ENCODE measurements at regions not wholly inside any gene's neighbourhood (a gene's known extent, or its start where the extent isn't known, plus 50 kb on each side); places are given as distances from the start of the nearest gene placed in this dataset.

- intact Hi-C loops (cut with DNase I): no loop called here
- no peaks in the 10 kb centered on the region for H3K4me1 ChIP-seq (ENCODE audit: control insufficient read depth in 1 of 2, insufficient read depth in 2 of 2, low read length in 2 of 2)
- H3K9me3 ChIP-seq (ENCODE audit: control insufficient read depth, low read length): no peaks in the 10 kb centered on the region
- H3K4me3 ChIP-seq (ENCODE audit: low read length in 2 of 2): no peak overlapping the region
- ATAC-seq (ENCODE audit: low FRiP score): no peak
- no peak overlapping the region for H3K27ac ChIP-seq (ENCODE audit: low read depth in 1 of 2, low read length in 2 of 2)
- no peaks in the 10 kb centered on the region for H3K27me3 ChIP-seq (ENCODE audit: control insufficient read depth in 1 of 2, insufficient read depth in 2 of 2, low read length in 1 of 2)
- 85 to 90% methylated on average over 2 of the region's 2 CpGs for WGBS, 2 donors
- H3K36me3 ChIP-seq (ENCODE audit: control insufficient read depth in 1 of 2, insufficient read depth in 2 of 2, low read length in 1 of 2): no peaks in the 10 kb centered on the region
- DNase-seq: no peak
Measured at GRCh38 chr11:45440111-45440510, 154.0 kb upstream of the SYT13 start.

- Histone ChIP-seq H3K4me3 (ENCODE audit: low read length in 2 of 2) (no peak overlapping the region), H3K36me3 (ENCODE audit: control insufficient read depth in 1 of 2, insufficient read depth in 2 of 2, low read length in 1 of 2) (no peaks in the 10 kb centered on the region), H3K9me3 (ENCODE audit: control insufficient read depth, low read length) (no peaks in the 10 kb centered on the region), H3K27me3 (ENCODE audit: control insufficient read depth in 1 of 2, insufficient read depth in 2 of 2, low read length in 1 of 2) (no peaks in the 10 kb centered on the region), H3K4me1 (ENCODE audit: control insufficient read depth in 1 of 2, insufficient read depth in 2 of 2, low read length in 2 of 2) (no peaks in the 10 kb centered on the region), H3K27ac (ENCODE audit: low read depth in 1 of 2, low read length in 2 of 2) (no peak overlapping the region)
- intact Hi-C loops (cut with DNase I): no loop called here
- WGBS, 2 donors: 42 to 47% methylated on average over 1 of the region's 1 CpG
- ATAC-seq (ENCODE audit: low FRiP score) (no peak), DNase-seq (no peak)
Measured at GRCh38 chr11:45436966-45437365, 150.8 kb upstream of the SYT13 start.

- Histone ChIP-seq H3K4me3 (ENCODE audit: low read length in 2 of 2) (no peak overlapping the region), H3K4me1 (ENCODE audit: control insufficient read depth in 1 of 2, insufficient read depth in 2 of 2, low read length in 2 of 2) (no peaks in the 10 kb centered on the region), H3K36me3 (ENCODE audit: control insufficient read depth in 1 of 2, insufficient read depth in 2 of 2, low read length in 1 of 2) (no peaks in the 10 kb centered on the region), H3K27ac (ENCODE audit: low read depth in 1 of 2, low read length in 2 of 2) (no peak overlapping the region), H3K9me3 (ENCODE audit: control insufficient read depth, low read length) (no peaks in the 10 kb centered on the region), H3K27me3 (ENCODE audit: control insufficient read depth in 1 of 2, insufficient read depth in 2 of 2, low read length in 1 of 2) (no peaks in the 10 kb centered on the region)
- whole genome bisulfite sequencing, 2 donors: 0 to 8% methylated on average over 2 of the region's 2 CpGs
- DNase-seq: no peak
- intact Hi-C loops (cut with DNase I): no loop called here
- no peak for ATAC-seq (ENCODE audit: low FRiP score)
Measured at GRCh38 chr11:45436118-45436517, 150.0 kb upstream of the SYT13 start.

- Histone ChIP-seq H3K27ac (ENCODE audit: low read depth in 1 of 2, low read length in 2 of 2) (no peak overlapping the region), H3K4me1 (ENCODE audit: control insufficient read depth in 1 of 2, insufficient read depth in 2 of 2, low read length in 2 of 2) (no peaks in the 10 kb centered on the region), H3K36me3 (ENCODE audit: control insufficient read depth in 1 of 2, insufficient read depth in 2 of 2, low read length in 1 of 2) (no peaks in the 10 kb centered on the region), H3K27me3 (ENCODE audit: control insufficient read depth in 1 of 2, insufficient read depth in 2 of 2, low read length in 1 of 2) (no peaks in the 10 kb centered on the region), H3K4me3 (ENCODE audit: low read length in 2 of 2) (no peak overlapping the region), H3K9me3 (ENCODE audit: control insufficient read depth, low read length) (no peaks in the 10 kb centered on the region)
- DNase-seq: no peak
- no peak for ATAC-seq (ENCODE audit: low FRiP score)
- intact Hi-C loops (cut with DNase I): no loop called here
- 54 to 56% methylated on average over 3 of the region's 3 CpGs for WGBS, 2 donors
Measured at GRCh38 chr11:45435706-45436105, 149.6 kb upstream of the SYT13 start.

GRCh38 chr11:45432910-45433309 lies 146.8 kb upstream of the SYT13 start:
- no peaks in the 10 kb centered on the region for H3K4me1 ChIP-seq (ENCODE audit: control insufficient read depth in 1 of 2, insufficient read depth in 2 of 2, low read length in 2 of 2)
- H3K4me3 ChIP-seq (ENCODE audit: low read length in 2 of 2): no peak overlapping the region
- 97 to 99% methylated on average over 6 of the region's 6 CpGs for WGBS, 2 donors
- no peak overlapping the region for H3K27ac ChIP-seq (ENCODE audit: low read depth in 1 of 2, low read length in 2 of 2)
- no peaks in the 10 kb centered on the region for H3K36me3 ChIP-seq (ENCODE audit: control insufficient read depth in 1 of 2, insufficient read depth in 2 of 2, low read length in 1 of 2)
- intact Hi-C loops (cut with DNase I): no loop called here
- no peaks in the 10 kb centered on the region for H3K9me3 ChIP-seq (ENCODE audit: control insufficient read depth, low read length)
- DNase-seq (no peak), ATAC-seq (ENCODE audit: low FRiP score) (no peak)
- H3K27me3 ChIP-seq (ENCODE audit: control insufficient read depth in 1 of 2, insufficient read depth in 2 of 2, low read length in 1 of 2): no peaks in the 10 kb centered on the region

GRCh38 chr11:45432100-45432499 lies 146.0 kb upstream of the SYT13 start:
- Histone ChIP-seq H3K4me3 (ENCODE audit: low read length in 2 of 2) (no peak overlapping the region), H3K27ac (ENCODE audit: low read depth in 1 of 2, low read length in 2 of 2) (no peak overlapping the region), H3K27me3 (ENCODE audit: control insufficient read depth in 1 of 2, insufficient read depth in 2 of 2, low read length in 1 of 2) (no peaks in the 10 kb centered on the region), H3K4me1 (ENCODE audit: control insufficient read depth in 1 of 2, insufficient read depth in 2 of 2, low read length in 2 of 2) (no peaks in the 10 kb centered on the region), H3K9me3 (ENCODE audit: control insufficient read depth, low read length) (no peaks in the 10 kb centered on the region), H3K36me3 (ENCODE audit: control insufficient read depth in 1 of 2, insufficient read depth in 2 of 2, low read length in 1 of 2) (no peaks in the 10 kb centered on the region)
- no peak for DNase-seq
- no peak for ATAC-seq (ENCODE audit: low FRiP score)
- intact Hi-C loops (cut with DNase I): no loop called here
- WGBS, 2 donors: 90 to 94% methylated on average over 3 of the region's 3 CpGs

GRCh38 chr11:45431046-45432018 lies 145.2 kb upstream of the SYT13 start:
- H3K4me3 ChIP-seq (ENCODE audit: low read length in 2 of 2): no peak overlapping the region
- no peaks in the 10 kb centered on the region for H3K27me3 ChIP-seq (ENCODE audit: control insufficient read depth in 1 of 2, insufficient read depth in 2 of 2, low read length in 1 of 2)
- ATAC-seq (ENCODE audit: low FRiP score) (no peak), DNase-seq (no peak)
- intact Hi-C loops (cut with DNase I): no loop called here
- H3K9me3 ChIP-seq (ENCODE audit: control insufficient read depth, low read length): no peaks in the 10 kb centered on the region
- no peaks in the 10 kb centered on the region for H3K4me1 ChIP-seq (ENCODE audit: control insufficient read depth in 1 of 2, insufficient read depth in 2 of 2, low read length in 2 of 2)
- no peak overlapping the region for H3K27ac ChIP-seq (ENCODE audit: low read depth in 1 of 2, low read length in 2 of 2)
- H3K36me3 ChIP-seq (ENCODE audit: control insufficient read depth in 1 of 2, insufficient read depth in 2 of 2, low read length in 1 of 2): no peaks in the 10 kb centered on the region
- WGBS, 2 donors: 85 to 91% methylated on average over 13 of the region's 13 CpGs

GRCh38 chr11:45430361-45430760 lies 144.2 kb upstream of the SYT13 start:
- WGBS, 2 donors: 45 to 63% methylated on average over 1 of the region's 1 CpG

GRCh38 chr11:45429719-45430118 lies 143.6 kb upstream of the SYT13 start:
- no peaks in the 10 kb centered on the region for H3K36me3 ChIP-seq (ENCODE audit: control insufficient read depth in 1 of 2, insufficient read depth in 2 of 2, low read length in 1 of 2)
- H3K27me3 ChIP-seq (ENCODE audit: control insufficient read depth in 1 of 2, insufficient read depth in 2 of 2, low read length in 1 of 2): no peaks in the 10 kb centered on the region
- H3K9me3 ChIP-seq (ENCODE audit: control insufficient read depth, low read length): no peaks in the 10 kb centered on the region
- H3K4me1 ChIP-seq (ENCODE audit: control insufficient read depth in 1 of 2, insufficient read depth in 2 of 2, low read length in 2 of 2): no peaks in the 10 kb centered on the region
- intact Hi-C loops (cut with DNase I): no loop called here
- no peak for DNase-seq
- H3K4me3 ChIP-seq (ENCODE audit: low read length in 2 of 2): no peak overlapping the region
- ATAC-seq (ENCODE audit: low FRiP score): no peak
- H3K27ac ChIP-seq (ENCODE audit: low read depth in 1 of 2, low read length in 2 of 2): no peak overlapping the region
- 26 to 29% methylated on average over 4 of the region's 4 CpGs for WGBS, 2 donors

More at GRCh38 chr11:45430361-45430760, 144.2 kb upstream of the SYT13 start:
- DNase-seq (no peak), ATAC-seq (ENCODE audit: low FRiP score) (no peak)
- no peaks in the 10 kb centered on the region for H3K9me3 ChIP-seq (ENCODE audit: control insufficient read depth, low read length)
- no peaks in the 10 kb centered on the region for H3K4me1 ChIP-seq (ENCODE audit: control insufficient read depth in 1 of 2, insufficient read depth in 2 of 2, low read length in 2 of 2)
- no peak overlapping the region for H3K27ac ChIP-seq (ENCODE audit: low read depth in 1 of 2, low read length in 2 of 2)
- intact Hi-C loops (cut with DNase I): no loop called here
- H3K27me3 ChIP-seq (ENCODE audit: control insufficient read depth in 1 of 2, insufficient read depth in 2 of 2, low read length in 1 of 2): no peaks in the 10 kb centered on the region
- no peak overlapping the region for H3K4me3 ChIP-seq (ENCODE audit: low read length in 2 of 2)
- H3K36me3 ChIP-seq (ENCODE audit: control insufficient read depth in 1 of 2, insufficient read depth in 2 of 2, low read length in 1 of 2): no peaks in the 10 kb centered on the region

Data from aorta (tissue), 5 donors.